Body of pancreas (tissue), 4 donors: ENCODE measurements at regions not wholly inside any gene's neighbourhood (a gene's known extent, or its start where the extent isn't known, plus 50 kb on each side); places are given as distances from the start of the nearest gene placed in this dataset.

ENCODE experiments used
- CTCF ChIP-seq, 7 experiments: fragments of 450-650 bp in 4 of 7; fragments of 200-600 bp in 3 of 7; sonication (generic) in 3 of 7; IDR thresholded peaks; one replicate each; pipeline ENCODE4 v1.5.1; 2016 to 2019; ENCODE audit warnings: antibody characterized with exemption in 7 of 7
- POLR2A ChIP-seq, 3 donors: fragments of 450-650 bp; IDR thresholded peaks; one replicate each; pipeline ENCODE4 v1.6.1; 2016; ENCODE audit warnings: antibody characterized with exemption in 3 of 3, mild to moderate bottlenecking in 2 of 3

DNA sequence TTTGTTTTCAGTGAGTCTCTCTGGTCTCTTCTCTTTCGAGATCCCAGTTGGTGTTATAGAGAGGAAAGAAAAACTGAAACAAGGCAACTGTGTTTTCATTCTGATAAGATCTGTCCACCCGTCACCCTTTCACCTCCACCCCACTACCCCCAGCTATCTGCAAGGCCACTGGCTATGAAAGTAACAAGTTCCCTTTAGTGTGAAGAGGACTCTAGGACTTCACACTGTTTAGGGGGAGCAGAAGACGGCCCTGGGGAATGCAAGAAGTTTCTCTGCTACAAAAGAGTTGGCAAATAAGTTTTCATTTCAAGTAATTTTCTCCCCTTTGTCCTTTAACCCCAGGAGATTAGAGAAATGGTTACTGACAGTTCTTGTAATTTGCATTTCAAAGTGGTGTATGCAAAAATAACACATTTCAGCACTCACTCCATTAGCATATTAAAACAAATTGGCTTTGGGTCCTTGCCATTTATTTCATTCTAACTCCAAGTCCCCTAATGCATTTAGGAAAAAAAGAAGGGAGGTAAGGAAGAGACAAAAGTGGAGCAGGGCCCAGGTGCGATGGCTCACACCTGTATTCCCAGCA, 79.6 kb upstream of the PPM1J start:
- TF ChIP-seq CTCF (IDR thresholded peaks at IDR 0.05) (no peak), POLR2A (IDR thresholded peaks at IDR 0.05) (no peak)
